GM18520 (cell line): ENCODE measurements at regions not wholly inside any gene's neighbourhood (a gene's known extent, or its start where the extent isn't known, plus 50 kb on each side); places are given as distances from the start of the nearest gene placed in this dataset.

Experiments used
- ATAC-seq: cut with Tn5 transposase; IDR thresholded peaks from one replicate; pipeline ENCODE4 v1.9.1; 2021; ENCODE audit not compliant: unreplicated experiment

DNA sequence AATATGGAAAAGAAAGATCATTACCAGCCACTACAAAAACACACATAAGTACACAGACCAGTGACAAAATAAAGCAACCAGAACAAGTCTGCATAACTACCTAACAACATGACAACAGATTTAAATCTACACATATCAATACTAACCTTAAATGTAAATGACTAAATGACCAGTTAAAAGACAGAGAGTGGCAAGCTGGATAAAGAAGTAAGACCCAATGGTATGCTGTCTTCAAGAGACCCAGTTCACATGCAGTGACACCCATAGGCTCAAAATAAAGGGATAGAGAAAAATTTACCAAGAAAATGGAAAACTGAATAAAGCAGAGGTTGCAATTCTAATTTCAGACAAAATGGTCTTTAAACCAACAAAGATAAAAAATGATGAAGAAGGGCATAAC, 938.1 kb downstream of the EFNA5 start:
- ATAC-seq, result no peak

DNA sequence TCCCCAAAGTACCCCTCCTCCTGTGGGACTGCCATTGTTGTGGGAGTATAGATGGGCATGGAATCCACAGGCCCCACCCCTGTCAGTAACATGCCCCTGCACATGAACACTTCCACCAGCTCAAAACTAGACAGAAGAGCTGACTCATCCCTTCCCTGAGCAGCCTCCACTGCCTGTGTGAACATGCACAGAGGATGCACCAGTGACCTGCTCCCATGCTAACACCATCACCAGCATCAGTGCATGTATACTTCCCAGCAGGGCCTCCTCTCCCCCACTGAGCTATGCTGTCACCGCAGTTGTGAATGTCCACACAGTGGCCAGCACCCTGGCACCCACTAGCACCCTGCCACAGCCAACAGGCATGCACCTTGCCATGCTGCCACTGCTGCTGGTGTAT, 939.8 kb downstream of the EFNA5 start:
- ATAC-seq, result no peak

DNA sequence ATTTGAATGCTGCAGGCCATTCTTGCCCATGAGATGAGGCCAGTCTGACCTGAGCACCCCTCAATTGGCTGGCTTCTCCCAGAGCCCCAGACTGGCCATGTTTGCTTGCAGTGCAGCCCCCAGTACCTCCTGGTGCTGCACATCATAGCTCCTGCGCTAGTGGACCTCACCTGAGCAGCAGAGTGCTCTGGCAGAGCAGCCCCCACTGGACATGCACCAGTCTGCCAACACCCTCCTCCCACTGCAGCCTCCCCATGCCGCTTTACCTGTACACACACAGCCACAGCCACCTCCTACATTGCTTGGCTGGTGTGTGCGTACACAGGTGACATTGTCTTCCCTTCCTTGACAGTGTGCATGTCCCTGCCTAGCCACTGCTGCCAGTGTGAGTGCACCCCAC, 940.2 kb downstream of the EFNA5 start:
- no peak for ATAC-seq

DNA sequence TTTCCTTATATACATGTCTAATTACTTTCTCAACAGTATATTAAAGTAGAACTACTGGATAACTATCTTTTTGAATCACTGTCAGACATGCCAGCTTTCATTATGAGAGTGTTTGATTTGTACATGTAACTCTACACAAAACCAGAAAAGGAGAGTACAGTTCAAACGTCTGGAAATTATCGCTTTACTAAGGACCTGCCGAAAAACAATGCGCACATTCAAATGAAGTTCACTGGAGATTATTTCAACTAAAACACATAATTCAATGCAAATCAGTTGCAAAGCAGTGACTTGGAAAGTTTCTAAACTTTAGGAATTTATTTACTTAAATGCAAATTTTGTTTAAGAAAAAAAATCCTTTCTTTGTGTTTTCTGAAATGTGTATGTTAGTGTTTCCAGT, 942.5 kb downstream of the EFNA5 start:
- no peak for ATAC-seq

DNA sequence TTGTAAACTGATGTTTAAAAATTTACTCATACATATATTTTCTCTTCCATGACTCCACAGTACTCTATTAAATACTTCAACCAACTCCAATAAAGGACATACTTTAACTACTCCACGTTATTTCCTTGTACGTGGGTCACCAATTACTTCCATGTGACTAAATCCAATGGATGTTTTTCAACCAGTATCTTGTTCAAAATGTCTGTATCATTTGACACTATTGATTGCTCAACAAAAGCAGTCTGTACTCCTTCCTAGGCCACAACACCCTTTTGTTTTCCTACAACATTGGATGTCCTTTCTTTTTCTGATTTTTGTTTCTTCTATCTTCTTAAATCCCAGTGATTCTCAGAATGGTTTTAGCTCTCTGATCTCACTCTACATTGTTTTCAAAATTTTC, 943.7 kb downstream of the EFNA5 start:
- no peak for ATAC-seq

DNA sequence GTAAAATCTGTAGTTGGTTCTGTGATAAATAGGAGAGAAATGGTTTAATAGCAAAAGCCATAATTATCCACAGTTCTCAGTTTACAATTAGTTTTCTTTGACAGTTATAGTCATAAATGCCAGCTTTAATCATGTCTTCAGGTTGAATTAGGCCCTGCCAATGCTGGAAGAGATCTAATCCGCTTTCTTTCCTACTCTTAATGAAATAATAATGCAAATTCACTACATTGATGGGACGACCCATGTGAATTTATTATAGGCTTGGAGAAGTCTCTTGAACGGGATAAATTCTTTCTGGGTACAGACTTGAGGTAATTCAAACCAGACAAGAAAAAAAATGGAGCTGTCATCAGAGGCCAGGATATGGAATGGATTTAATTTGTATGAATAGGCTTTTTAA, 950.4 kb downstream of the EFNA5 start:
- ATAC-seq, result no peak

DNA sequence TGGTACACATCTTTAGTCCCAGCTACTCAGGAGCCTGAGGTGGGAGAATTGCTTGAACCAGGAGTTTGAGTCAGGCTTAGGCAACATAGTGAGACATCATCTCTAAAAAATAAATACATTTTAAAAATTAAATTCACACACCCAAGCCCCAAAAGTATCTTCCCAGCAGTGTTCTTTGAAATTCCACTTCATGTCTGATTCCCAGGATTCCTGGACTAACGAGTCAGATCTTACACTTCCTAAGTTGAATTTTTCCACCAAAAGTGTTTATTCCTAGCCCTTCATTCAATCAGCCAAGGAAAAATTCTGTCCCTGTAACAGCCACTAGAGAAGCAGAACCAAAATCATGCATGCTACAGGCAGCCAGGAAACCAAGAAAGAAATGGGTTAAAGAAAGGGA, 970.9 kb downstream of the EFNA5 start:
- no peak for ATAC-seq

DNA sequence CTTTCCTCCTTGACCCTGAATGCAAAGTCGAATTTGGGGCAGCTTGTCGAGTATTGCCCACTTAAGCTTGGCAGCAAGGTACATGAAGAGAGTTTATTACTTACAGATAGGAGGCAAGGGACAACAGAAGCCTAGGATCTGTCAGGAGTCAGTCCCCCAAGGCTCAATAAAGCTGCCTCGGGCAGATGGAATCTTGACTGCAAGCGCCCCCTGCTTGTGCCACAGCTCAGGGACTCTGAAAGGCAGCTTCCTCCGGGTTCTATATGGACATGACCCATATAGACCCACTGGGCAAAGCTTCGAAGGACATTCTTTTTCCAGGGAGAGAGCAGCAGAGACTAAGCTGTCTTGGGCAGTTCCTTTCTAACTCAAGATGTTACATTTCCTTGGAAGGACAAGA, 971.5 kb downstream of the EFNA5 start:
- no peak for ATAC-seq

DNA sequence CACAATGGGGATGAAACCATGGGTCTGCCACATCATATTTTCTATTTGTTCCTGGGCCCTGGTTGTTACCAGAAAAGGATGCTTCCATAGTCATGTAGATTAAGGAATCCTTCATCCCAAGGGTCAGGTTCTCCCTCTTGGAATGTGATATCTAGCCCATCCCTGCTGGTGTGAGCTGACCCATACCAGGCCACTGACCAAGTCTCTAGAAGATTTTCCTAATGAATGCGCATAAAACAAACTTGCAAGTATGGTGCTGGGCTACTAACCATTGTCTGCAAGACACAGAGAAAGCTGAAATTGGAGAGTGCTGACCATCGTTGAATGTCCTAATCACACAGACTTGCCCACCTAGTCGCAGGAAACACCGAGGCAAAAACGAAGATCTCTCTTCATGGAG, 972.6 kb downstream of the EFNA5 start:
- no peak for ATAC-seq

DNA sequence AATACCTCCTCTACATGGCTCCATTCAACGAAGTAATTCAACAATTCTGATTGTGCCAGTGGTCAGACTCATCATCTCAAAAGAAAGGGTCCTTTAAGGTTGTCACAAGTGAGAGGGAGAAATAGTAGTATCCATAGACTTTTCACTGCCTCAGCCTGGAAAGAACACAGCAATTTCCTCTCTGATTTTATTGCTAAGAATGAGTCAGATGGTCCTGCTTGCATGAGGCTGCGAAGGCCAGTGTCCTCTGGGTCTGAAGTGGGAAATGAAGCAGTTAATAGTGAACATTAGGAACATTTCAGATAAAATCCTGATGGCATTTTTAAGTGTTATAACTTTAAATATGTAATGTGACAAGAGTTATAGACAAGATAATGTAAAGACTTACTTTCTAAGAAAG, 979.0 kb downstream of the EFNA5 start:
- no peak for ATAC-seq

DNA sequence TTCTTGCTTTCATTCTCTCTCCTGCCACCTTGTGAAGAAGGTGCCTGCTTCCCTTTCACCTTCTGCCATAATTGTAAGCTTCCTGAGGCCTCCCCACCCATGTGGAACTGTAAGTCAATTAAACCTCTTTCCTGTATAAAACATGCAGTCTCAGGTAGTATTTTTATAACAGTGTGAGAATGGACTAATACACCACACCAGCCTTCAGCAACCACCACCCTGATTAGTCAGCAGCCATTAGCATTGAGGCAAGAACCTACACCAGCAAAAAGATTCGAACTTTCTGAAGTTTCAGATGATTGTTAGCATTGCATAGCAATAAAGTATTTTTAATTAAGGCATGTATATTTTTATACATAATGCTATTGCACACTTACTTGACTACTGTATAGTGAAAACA, 980.2 kb downstream of the EFNA5 start:
- ATAC-seq, result no peak

DNA sequence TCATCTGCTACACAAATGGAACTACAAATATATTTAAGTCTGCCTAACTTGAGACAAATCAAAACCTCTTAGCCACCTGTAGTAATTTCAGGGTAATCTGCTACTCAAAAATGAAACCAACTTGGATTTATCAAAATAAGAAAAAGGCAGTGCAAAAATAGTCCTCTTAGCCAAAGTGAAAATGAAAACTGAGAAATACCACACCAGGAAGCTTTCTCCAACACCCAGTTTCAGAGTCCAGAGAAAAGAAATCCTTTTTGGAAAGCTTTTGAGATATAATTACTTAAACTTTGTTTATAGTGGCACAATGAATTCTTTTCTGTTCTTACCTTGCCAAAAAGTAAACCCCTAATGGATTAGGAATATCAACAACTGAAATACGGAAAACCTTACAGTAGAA, 990.4 kb downstream of the EFNA5 start:
- ATAC-seq, result peak; percentile 63

DNA sequence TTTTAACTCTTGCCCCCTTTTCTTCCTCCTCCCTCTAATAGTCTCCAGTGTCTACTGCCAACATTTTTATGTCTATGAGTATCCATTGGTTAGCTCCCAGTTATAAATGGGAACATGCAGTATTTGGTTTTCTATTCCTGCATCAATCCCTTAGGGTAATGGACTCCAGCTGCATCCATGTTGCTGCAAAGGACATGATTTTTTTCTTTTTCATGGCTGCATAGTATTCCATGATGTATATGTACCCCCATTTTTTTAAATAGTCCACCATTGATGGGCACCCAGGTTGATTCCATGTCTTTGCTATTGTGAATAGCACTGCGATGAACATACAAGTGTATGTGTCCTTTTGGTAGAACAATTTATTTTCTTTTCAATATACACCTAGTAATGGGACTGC, 993.7 kb downstream of the EFNA5 start:
- ATAC-seq, result no peak

DNA sequence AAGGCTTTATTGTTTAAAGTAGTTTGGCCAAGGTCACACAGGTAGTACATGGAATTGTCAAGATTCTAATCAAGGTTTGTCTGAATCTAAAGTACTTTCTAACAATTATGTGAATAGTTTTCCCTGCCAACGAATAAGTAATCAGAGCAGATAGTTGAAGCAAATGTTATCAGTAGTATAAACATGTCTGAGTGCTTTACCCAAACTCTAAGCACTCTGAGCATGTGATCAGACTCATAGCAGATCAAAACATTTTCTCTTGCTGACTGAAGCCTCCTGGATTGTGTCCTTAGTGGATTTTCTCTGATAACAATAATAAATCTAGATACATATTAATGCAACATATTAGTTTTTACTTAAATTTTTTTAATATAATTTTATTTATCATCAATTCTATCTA, 995.0 kb downstream of the EFNA5 start:
- no peak for ATAC-seq

DNA sequence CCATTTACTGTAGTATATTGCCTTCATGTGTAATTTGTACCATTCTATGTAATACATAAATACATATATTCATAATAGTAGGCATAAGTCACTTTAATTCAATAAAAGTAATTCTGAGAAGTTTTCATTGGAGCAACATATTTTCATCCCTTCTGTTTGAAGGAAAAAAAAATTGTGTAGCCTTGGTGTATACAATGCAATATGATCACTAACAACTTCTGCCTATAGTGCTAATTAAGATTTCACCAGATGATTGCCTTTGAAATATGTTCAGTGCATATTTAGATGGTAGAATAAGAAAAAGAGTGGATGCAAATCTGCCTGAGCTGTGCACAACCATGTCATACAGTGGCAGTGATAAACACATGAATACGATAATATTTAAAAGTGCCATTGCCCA, 996.8 kb downstream of the EFNA5 start:
- ATAC-seq, result no peak

DNA sequence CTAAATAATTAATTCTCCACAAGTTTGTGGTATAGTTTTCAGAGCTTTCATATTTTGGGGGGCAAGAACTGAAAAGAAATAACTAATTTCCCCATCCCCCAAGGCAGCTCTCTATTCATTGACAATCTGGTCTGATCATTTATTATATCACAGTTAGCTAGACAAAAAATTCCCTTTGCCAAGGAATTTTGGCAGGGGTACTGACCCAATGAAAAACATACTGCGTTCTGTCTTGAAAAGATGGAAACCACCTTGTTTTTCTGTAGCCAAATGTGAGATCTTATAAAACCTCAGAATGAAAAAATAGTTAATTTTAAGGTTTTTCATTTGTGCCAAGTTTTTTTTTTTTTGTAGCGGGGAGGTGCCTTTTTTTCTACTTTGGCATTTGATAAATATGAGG, 1008.9 kb downstream of the EFNA5 start:
- no peak for ATAC-seq

DNA sequence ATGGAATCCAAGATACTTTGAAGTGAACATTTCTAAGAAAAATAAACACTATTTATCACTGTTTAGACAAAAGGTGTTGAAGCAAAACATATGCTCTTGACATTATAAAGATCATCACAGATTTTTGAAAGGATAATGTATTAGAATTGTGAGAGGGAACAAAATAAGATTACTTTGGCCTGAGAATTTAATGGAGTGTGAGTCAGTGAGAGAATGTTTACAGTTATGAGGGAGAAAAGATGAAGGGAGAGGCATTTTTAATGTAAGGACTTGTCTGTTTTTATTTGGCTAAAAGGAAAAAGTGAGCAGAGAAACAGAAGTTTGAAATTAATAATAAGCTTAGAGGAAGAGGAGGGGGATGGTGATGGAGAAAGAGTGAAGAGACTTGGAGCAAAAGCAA, 1010.1 kb downstream of the EFNA5 start:
- ATAC-seq, result no peak

DNA sequence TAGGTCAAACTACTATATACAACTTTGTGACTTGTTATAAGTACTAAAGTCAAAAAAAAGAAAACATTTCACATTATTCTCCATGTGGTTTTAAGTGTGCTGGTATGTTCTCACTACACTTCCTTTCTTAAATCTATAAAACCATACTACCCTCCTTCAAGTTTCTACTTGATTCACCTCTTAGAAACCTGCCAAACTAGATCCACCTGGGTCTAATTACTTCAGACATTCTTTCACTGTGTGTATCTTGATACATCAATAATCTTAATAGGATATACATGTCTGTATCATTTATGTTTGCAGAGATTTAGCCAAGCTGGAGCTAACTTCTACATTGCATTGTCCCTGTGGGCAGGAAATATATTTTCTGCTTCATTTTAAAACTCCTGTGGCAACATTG, 1012.6 kb downstream of the EFNA5 start:
- no peak for ATAC-seq

DNA sequence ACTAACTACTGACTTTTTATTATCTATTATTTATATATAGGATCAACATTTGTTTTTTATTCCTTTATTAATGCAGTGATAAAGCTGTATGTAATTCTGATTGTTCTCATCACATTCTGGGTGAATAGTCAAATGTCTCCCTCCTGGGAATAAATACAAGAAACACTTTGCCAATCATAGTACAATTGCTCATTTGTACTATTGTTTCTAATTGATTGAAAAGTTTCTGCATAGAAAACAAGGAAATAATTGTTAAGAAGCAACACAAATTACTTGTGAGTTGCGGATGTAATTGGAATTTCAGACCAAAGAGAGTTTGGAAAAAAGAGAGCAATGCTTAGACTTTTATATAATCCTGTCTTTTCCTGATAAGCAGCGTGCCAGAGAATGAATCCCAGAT, 1013.9 kb downstream of the EFNA5 start:
- ATAC-seq, result no peak

DNA sequence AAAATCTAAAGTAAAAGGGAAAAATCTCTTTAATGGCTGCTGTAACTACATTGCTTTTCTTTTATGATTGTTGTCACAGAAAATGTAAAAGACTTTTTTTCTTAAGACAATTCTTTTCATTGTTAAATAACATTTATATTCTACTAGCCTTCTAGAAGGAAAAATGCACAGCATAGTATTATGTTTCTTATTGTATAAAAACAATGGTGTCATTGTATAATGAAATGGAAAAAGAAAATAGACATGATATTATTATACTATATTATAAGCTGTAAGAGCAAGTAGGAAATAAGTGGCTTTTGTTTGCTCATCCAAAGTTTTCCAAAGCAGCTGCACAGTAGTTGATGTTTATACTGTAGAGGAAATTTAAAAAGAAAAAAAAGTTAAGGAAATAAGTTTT, 1021.7 kb downstream of the EFNA5 start:
- ATAC-seq, result no peak

DNA sequence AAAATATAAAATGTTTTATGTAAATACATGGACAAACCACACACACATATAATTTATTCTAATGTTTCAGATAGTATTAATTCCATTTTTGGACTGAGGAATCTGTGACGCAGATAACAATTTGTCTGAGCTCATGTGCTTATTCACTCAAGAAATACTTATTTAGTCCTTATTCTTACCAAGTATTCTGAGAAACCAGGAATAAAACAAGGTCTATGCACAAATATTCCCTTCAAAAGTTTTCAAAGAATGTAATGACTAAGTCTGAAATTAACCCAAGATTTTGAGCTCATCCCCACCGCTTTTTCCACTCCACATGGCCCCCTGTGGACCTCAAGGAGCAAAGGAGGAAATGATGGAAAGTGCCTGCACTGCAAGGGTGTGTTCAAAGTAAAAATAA, 1022.3 kb downstream of the EFNA5 start:
- no peak for ATAC-seq

DNA sequence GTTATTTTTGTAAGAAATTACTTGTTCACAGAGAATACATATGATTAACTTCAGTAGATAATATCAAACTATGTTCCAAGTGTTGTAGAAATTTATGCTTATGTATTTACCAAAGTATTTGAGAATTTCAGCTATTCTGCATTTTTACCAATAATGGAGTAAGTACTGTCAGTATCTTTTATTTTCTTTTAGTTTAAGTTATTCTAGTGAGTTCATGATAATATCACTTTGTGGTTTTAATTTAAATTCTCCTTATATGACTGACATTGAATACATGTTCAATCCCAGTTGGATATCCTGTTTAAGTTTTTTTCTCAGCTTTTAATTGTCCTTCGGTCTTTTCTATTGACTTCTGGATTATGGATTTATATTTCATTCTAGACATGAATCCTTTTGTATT, 1024.6 kb downstream of the EFNA5 start:
- ATAC-seq, result no peak

DNA sequence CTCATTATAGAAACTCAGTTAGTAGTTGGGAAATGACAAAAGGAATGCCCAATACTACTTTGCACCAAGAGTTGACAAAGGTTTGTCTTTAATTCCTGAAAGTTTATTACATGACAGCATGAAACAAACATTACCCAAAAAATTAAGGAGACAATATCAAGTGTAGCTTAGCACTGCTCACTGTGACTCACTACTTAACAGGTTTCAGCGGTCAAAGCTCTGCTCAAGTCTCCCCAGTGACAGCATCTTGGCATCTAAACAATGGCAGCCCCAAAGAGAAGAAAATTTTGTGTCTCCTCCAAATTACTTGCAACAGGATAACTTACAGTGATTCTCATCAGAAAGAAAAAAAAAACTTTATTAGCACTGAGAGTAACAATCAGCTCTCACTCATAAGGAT, 1030.2 kb downstream of the EFNA5 start:
- no peak for ATAC-seq

DNA sequence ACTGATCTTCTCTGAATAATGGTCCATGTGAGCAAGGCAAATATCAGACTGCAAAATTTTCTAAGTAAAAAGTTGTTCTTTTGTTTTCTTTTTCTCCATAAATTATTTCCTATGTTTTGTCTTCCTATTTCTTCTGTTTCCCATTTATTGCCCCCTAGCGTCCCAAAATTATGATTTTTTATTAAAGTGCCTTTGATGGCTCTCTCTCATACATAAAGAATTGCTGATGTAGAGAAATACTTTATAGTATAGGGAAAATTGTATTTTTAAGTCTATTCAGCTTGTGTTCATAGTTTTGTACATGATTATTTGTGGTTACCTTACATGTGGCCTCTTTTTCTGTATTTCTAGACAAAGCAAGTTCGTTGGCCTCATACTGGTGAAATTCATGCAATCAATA, 1031.2 kb downstream of the EFNA5 start:
- no peak for ATAC-seq
